HepG2 (cell line): ENCODE measurements at regions not wholly inside any gene's neighbourhood (a gene's known extent, or its start where the extent isn't known, plus 50 kb on each side); places are given as distances from the start of the nearest gene placed in this dataset.

Experiments
- ATAC-seq: fragments of 200-7000 bp; cut with Tn5 transposase; 3 replicates; pipeline ENCODE4 v1.9.1; 2020; ENCODE audit warnings: mild to moderate bottlenecking, moderate library complexity
- BruUV-seq: library from RNA; stranded (reverse); fragments of 400-500 nt; replicated peaks from 2 replicates; lab custom pipeline; 2021; lab: Mats Ljungman, UMichigan
- CTCF ChIA-PET: fragments of 300-600 bp; formaldehyde crosslinking; extraction: SDS; loops from one replicate; lab custom pipeline; 2021; ENCODE audit warnings: low total read pairs, inconsistent platforms, low intra/inter-chr PET ratio; lab: Yijun Ruan, JAX
- POLR2A ChIA-PET: fragments of 350-600 bp; sonication (Branson Sonifier 250); formaldehyde crosslinking; loops from one replicate; lab custom pipeline; 2020; ENCODE audit warnings: antibody characterized with exemption, inconsistent platforms; lab: Yijun Ruan, JAX
- DNase-seq: peaks from one replicate; pipeline ENCODE4 v3.0.0-alpha.2; 2015; ENCODE audit warnings: low spot score
- FAIRE-seq: peaks from 3 replicates; lab custom pipeline; 2011; peaks lifted over from hg19 to GRCh38; lab: Jason Lieb, UNC
- H2AFZ ChIP-seq: one replicate; pipeline ENCODE4 v1.6.1; 2011; ENCODE audit warnings: low read length, inconsistent platforms
- H3K27ac ChIP-seq: fragments of 300-600 bp; 3 replicates; pipeline ENCODE4 v1.8.0; 2011; ENCODE audit warnings: mixed run types, mild to moderate bottlenecking, mixed read lengths, low read length, inconsistent platforms; ENCODE audit not compliant: insufficient read depth; ENCODE audit errors: extremely low read length
- H3K27me3 ChIP-seq, 2 experiments: fragments of 200-600 bp in 1 of 2; 2 replicates in 1 of 2; 3 replicates in 1 of 2; pipeline versions ENCODE4 v1.6.0 to v1.8.0; 2011; ENCODE audit warnings: low read length in 2 of 2, mild to moderate bottlenecking in 2 of 2, moderate library complexity in 2 of 2, inconsistent platforms in 1 of 2; ENCODE audit not compliant: insufficient read depth in 2 of 2, control insufficient read depth in 1 of 2
- H3K36me3 ChIP-seq, 2 experiments: fragments of 200-600 bp in 1 of 2; replicated peaks in 1 of 2; 2 replicates in 1 of 2; 3 replicates in 1 of 2; pipeline versions ENCODE4 v1.5.1 to v1.8.0; 2011; ENCODE audit warnings: low read length in 2 of 2, inconsistent platforms in 1 of 2; ENCODE audit not compliant: insufficient read depth in 2 of 2, control insufficient read depth in 1 of 2
- H3K4me1 ChIP-seq: 2 replicates; pipeline ENCODE4 v1.5.1; 2012; ENCODE audit warnings: low read length, inconsistent platforms; ENCODE audit not compliant: insufficient read depth
- H3K4me2 ChIP-seq: 2 replicates; pipeline ENCODE4 v1.6.0; 2011; ENCODE audit warnings: low read depth, low read length, inconsistent platforms
- H3K4me3 ChIP-seq, 3 experiments: fragments of 200-600 bp in 1 of 3; sonication (generic), shearing (Covaris generic) in 1 of 3; replicated peaks in 1 of 3; 2 replicates each; pipeline ENCODE4 v1.5.1; 2011 to 2016; ENCODE audit warnings: low read length in 3 of 3, inconsistent platforms in 2 of 3, low read depth in 2 of 3, mild to moderate bottlenecking in 2 of 3, control low read depth in 1 of 3, mixed read lengths in 1 of 3; ENCODE audit not compliant: insufficient read depth in 1 of 3
- H3K79me2 ChIP-seq: one replicate; pipeline ENCODE4 v1.6.1; 2011; ENCODE audit warnings: low read length, inconsistent platforms; ENCODE audit not compliant: insufficient read depth
- H3K9ac ChIP-seq: 2 replicates; pipeline ENCODE4 v1.6.0; 2011; ENCODE audit warnings: mild to moderate bottlenecking, low read depth, low read length, inconsistent platforms; ENCODE audit not compliant: insufficient read depth
- H3K9me3 ChIP-seq: 2 replicates; pipeline ENCODE4 v1.5.1; 2012; ENCODE audit warnings: mild to moderate bottlenecking, low read length
- H4K20me1 ChIP-seq: 2 replicates; pipeline ENCODE4 v1.6.0; 2011; ENCODE audit warnings: inconsistent platforms, mild to moderate bottlenecking, low read length, moderate library complexity; ENCODE audit not compliant: insufficient read depth
- FIP1L1 ChIP-seq: fragments of 200-400 bp; formaldehyde crosslinking; IDR thresholded peaks from 2 replicates; pipeline ENCODE4 v1.6.1; 2018; ENCODE audit warnings: low read depth, mild to moderate bottlenecking, low read length, moderate library complexity, borderline replicate concordance; ENCODE audit not compliant: insufficient read depth
- IRX3 ChIP-seq: sonication (generic); formaldehyde crosslinking; IDR thresholded peaks from 2 replicates; pipeline ENCODE4 v1.8.1; 2023; ENCODE audit warnings: mild to moderate bottlenecking, low read depth, missing genetic modification reagents, borderline replicate concordance
- KAT7 ChIP-seq: IDR thresholded peaks from 2 replicates; pipeline ENCODE4 v1.6.1; 2018; ENCODE audit warnings: borderline replicate concordance, missing compliant biosample characterization
- KLF16 ChIP-seq, 2 experiments: sonication (generic) in 1 of 2; formaldehyde crosslinking in 1 of 2; IDR thresholded peaks; 2 replicates each; pipeline versions ENCODE4 v1.6.1 to v1.8.0; 2016 to 2023; ENCODE audit warnings: missing genetic modification reagents in 2 of 2, missing compliant biosample characterization in 1 of 2
- MATR3 ChIP-seq: sonication (generic); formaldehyde crosslinking; IDR thresholded peaks from 2 replicates; pipeline ENCODE4 v1.4.0; 2020; ENCODE audit warnings: missing genetic modification reagents
- PCBP1 ChIP-seq: fragments of 200-400 bp; formaldehyde crosslinking; IDR thresholded peaks from 2 replicates; pipeline ENCODE4 v1.6.1; 2017; ENCODE audit warnings: mild to moderate bottlenecking, low read depth, low read length, borderline replicate concordance
- RXRA ChIP-seq: sonication (generic); formaldehyde crosslinking; IDR thresholded peaks from 2 replicates; pipeline ENCODE4 v1.5.1; 2020; ENCODE audit warnings: missing genetic modification reagents
- SOX13 ChIP-seq, 3 experiments: fragments of 450-650 bp in 1 of 3; sonication (generic) in 1 of 3; formaldehyde crosslinking in 1 of 3; IDR thresholded peaks in 2 of 3; conservative IDR thresholded peaks in 1 of 3; 2 replicates each; pipeline versions ENCODE4 v1.5.0 to v1.6.1; 2016 to 2020; ENCODE audit warnings: antibody characterized with exemption in 1 of 3, mild to moderate bottlenecking in 1 of 3, missing compliant biosample characterization in 1 of 3, missing genetic modification reagents in 1 of 3, moderate library complexity in 1 of 3
- SOX5 ChIP-seq: IDR thresholded peaks from 2 replicates; pipeline ENCODE4 v1.6.1; 2016; ENCODE audit warnings: borderline replicate concordance
- SP5 ChIP-seq: IDR thresholded peaks from 2 replicates; pipeline ENCODE4 v1.6.1; 2016; ENCODE audit warnings: low read depth, borderline replicate concordance
- ZBTB46 ChIP-seq: sonication (generic); formaldehyde crosslinking; IDR thresholded peaks from 2 replicates; pipeline ENCODE4 v1.4.0; 2020; ENCODE audit warnings: mild to moderate bottlenecking, missing genetic modification reagents, borderline replicate concordance
- ZNF101 ChIP-seq: sonication (generic); formaldehyde crosslinking; IDR thresholded peaks from 2 replicates; pipeline ENCODE4 v1.4.0; 2020; ENCODE audit warnings: mild to moderate bottlenecking, low read depth, missing genetic modification reagents, borderline replicate concordance
- ZNF160 ChIP-seq: sonication (generic); formaldehyde crosslinking; IDR thresholded peaks from 2 replicates; pipeline ENCODE4 v1.8.0; 2022; ENCODE audit warnings: mild to moderate bottlenecking, inconsistent platforms, missing genetic modification reagents
- ZNF775 ChIP-seq: sonication (generic); formaldehyde crosslinking; IDR thresholded peaks from 2 replicates; pipeline ENCODE4 v1.4.0; 2020; ENCODE audit warnings: missing genetic modification reagents, mild to moderate bottlenecking, moderate library complexity, borderline replicate concordance
- WGBS: methylation state at CpG from one replicate; pipeline ENCODE4 v1.1.6; 2017; ENCODE audit warnings: low lambda C conversion rate; 5-methylcytosine and 5-hydroxymethylcytosine counted together
- in situ Hi-C: cut with HindIII; loops from 2 replicates; pipeline ENCODE4 v1.10.0; 2017; ENCODE audit warnings: low pct_unique_long_range_greater_than_20kb; ENCODE audit not compliant: extremely low pct_ligation_motif_present
- intact Hi-C: fragments of 100-400 bp; cut with micrococcal nuclease; formaldehyde crosslinking; loops from one replicate; pipeline ENCODE4 v1.10.0; 2022; ENCODE audit not compliant: unreplicated experiment
- TF ChIP-seq, protein P1 (sequence below): sonication (generic); formaldehyde crosslinking; IDR thresholded peaks from 2 replicates; pipeline ENCODE4 v1.8.0; 2022; ENCODE audit warnings: missing genetic modification reagents, mild to moderate bottlenecking, moderate library complexity, borderline replicate concordance

DNA sequence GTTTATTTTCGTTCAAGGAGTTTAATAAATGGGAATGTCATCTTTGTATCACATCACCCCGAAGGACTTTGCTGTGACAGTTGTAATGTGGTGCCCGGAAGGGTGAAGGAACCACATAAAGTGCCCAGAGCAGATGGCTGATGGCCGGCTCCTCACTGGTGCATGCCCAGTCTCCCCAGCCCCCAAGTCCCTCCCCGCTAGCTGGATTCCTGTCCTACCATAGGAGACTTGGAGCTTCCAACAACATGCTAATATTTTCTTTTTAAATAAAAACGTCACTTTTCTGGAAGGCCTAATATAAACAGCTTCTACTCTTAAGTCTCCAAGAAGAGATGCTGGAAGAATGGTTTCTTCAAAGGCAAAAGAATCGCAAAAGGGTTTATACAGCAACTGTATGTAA, 273.9 kb upstream of the LRTM1 start:
- ChIA-PET POLR2A (no interaction called here), CTCF (no interaction called here)
- H3K27ac ChIP-seq: no peak overlapping the region
- ATAC-seq: no peak
- H4K20me1 ChIP-seq: no peaks in the 10 kb centered on the region
- 15% methylated on average over 7 of the region's 7 CpGs for WGBS
- FAIRE-seq: no peak
- no peak for DNase-seq
- intact Hi-C loops: no loop called here
- no peak overlapping the region for H3K4me2 ChIP-seq
- H3K9ac ChIP-seq: no peak overlapping the region
- no peaks in the 10 kb centered on the region for H3K9me3 ChIP-seq
- no TSS peak for BruUV-seq
- H3K4me1 ChIP-seq: no peaks in the 10 kb centered on the region
- H3K36me3 ChIP-seq: no peaks in the 10 kb centered on the region
- H3K79me2 ChIP-seq: no peaks in the 10 kb centered on the region
- in situ Hi-C loops: no loop called here
- H3K27me3 ChIP-seq: no peaks in the 10 kb centered on the region
- no peak overlapping the region for H3K4me3 ChIP-seq
- H2AFZ ChIP-seq: no peak overlapping the region
- TF ChIP-seq, protein P1, sequence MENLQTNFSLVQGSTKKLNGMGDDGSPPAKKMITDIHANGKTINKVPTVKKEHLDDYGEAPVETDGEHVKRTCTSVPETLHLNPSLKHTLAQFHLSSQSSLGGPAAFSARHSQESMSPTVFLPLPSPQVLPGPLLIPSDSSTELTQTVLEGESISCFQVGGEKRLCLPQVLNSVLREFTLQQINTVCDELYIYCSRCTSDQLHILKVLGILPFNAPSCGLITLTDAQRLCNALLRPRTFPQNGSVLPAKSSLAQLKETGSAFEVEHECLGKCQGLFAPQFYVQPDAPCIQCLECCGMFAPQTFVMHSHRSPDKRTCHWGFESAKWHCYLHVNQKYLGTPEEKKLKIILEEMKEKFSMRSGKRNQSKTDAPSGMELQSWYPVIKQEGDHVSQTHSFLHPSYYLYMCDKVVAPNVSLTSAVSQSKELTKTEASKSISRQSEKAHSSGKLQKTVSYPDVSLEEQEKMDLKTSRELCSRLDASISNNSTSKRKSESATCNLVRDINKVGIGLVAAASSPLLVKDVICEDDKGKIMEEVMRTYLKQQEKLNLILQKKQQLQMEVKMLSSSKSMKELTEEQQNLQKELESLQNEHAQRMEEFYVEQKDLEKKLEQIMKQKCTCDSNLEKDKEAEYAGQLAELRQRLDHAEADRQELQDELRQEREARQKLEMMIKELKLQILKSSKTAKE (CRISPR knock-in tag): no peak
- TF ChIP-seq MATR3 (CRISPR knock-in tag): no peak
- no peak for TF ChIP-seq RXRA
- TF ChIP-seq SOX5: no peak
- TF ChIP-seq ZNF160 (CRISPR knock-in tag): no peak
- TF ChIP-seq KAT7 (CRISPR knock-in tag): no peak
- no peak for TF ChIP-seq SOX13 (IDR thresholded peaks at IDR 0.05)
- no peak for TF ChIP-seq SOX13 (CRISPR knock-in tag; conservative IDR thresholded peaks at IDR 0.05 in 1 of 2, IDR thresholded peaks at IDR 0.05 in 1 of 2)
- TF ChIP-seq KLF16 (CRISPR knock-in tag; IDR thresholded peaks at IDR 0.05): no peak
- no peak for TF ChIP-seq ZBTB46 (CRISPR knock-in tag)
- TF ChIP-seq FIP1L1: no peak
- TF ChIP-seq SP5 (CRISPR knock-in tag): no peak
- no peak for TF ChIP-seq ZNF775 (CRISPR knock-in tag)
- no peak for TF ChIP-seq IRX3 (CRISPR knock-in tag)
- TF ChIP-seq PCBP1: no peak
- no peak for TF ChIP-seq ZNF101 (CRISPR knock-in tag)
- TF ChIP-seq, all 625 proteins: peak for 0
